ENCODE measurements at regions not wholly inside any gene's neighbourhood (a gene's known extent, or its start where the extent isn't known, plus 50 kb on each side); places are given as distances from the start of the nearest gene placed in this dataset.

- DNase-seq (ENCODE audit: low read depth, low spot score) (no peak), ATAC-seq (no peak)
- POLR2A ChIA-PET: no interaction called here
- no peak overlapping the region for H3K4me3 ChIP-seq (ENCODE audit: low read depth in 2 of 2, low read length in 2 of 2)
- no peak overlapping the region for H3K27ac ChIP-seq (ENCODE audit: low read length)
- CTCF ChIA-PET: no interaction called here
- H3K4me1 ChIP-seq (ENCODE audit: control insufficient read depth, insufficient read depth, low read length): no peaks in the 10 kb centered on the region
- in situ Hi-C loops (cut with HindIII; ENCODE audit: low pct_unique_long_range_greater_than_20kb, low sequenced_read_pairs) (no loop called here), intact Hi-C loops (cut with micrococcal nuclease; ENCODE audit: unreplicated experiment) (no loop called here)
- TF ChIP-seq TCF7L2 (IDR thresholded peaks at IDR 0.05; ENCODE audit: low read depth, low read length) (no peak), SIN3A (IDR thresholded peaks at IDR 0.05; ENCODE audit: borderline replicate concordance, insufficient read depth, low read depth, low read length) (no peak), CTCF (IDR thresholded peaks at IDR 0.05) (no peak), POLR2AphosphoS5 (IDR thresholded peaks at IDR 0.05; ENCODE audit: low read depth, low read length) (no peak), REST (IDR thresholded peaks at IDR 0.05; ENCODE audit: insufficient read depth in 1 of 2, low read depth in 2 of 2, low read length in 1 of 2) (no peak)
- BruUV-seq (replicated peaks): no TSS peak
- H3K9me3 ChIP-seq (ENCODE audit: control insufficient read depth, insufficient read depth, low read depth, low read length): no peaks in the 10 kb centered on the region
- H3K36me3 ChIP-seq (ENCODE audit: control insufficient read depth, insufficient read depth, low read length): no peaks in the 10 kb centered on the region
- H3K27me3 ChIP-seq (ENCODE audit: control insufficient read depth, insufficient read depth, low read length): no peaks in the 10 kb centered on the region
These were observed 72.0 kb upstream of the API5 start for GRCh38 chr11:43239791-43240190.

GRCh38 chr11:43242401-43242800 is 69.4 kb upstream of the API5 start:
- BruUV-seq (replicated peaks): no TSS peak
- no peak overlapping the region for H3K27ac ChIP-seq (ENCODE audit: low read length)
- POLR2A ChIA-PET: no interaction called here
- no peaks in the 10 kb centered on the region for H3K9me3 ChIP-seq (ENCODE audit: control insufficient read depth, insufficient read depth, low read depth, low read length)
- DNase-seq (ENCODE audit: low read depth, low spot score) (no peak), ATAC-seq (no peak)
- no peak for TF ChIP-seq REST (IDR thresholded peaks at IDR 0.05; ENCODE audit: insufficient read depth in 1 of 2, low read depth in 2 of 2, low read length in 1 of 2)
- no peak for TF ChIP-seq CTCF (IDR thresholded peaks at IDR 0.05)
- TF ChIP-seq TCF7L2 (IDR thresholded peaks at IDR 0.05; ENCODE audit: low read depth, low read length): no peak
- TF ChIP-seq POLR2AphosphoS5 (IDR thresholded peaks at IDR 0.05; ENCODE audit: low read depth, low read length): no peak
- TF ChIP-seq SIN3A (IDR thresholded peaks at IDR 0.05; ENCODE audit: borderline replicate concordance, insufficient read depth, low read depth, low read length): no peak
- in situ Hi-C loops (cut with HindIII; ENCODE audit: low pct_unique_long_range_greater_than_20kb, low sequenced_read_pairs): no loop called here
- H3K4me3 ChIP-seq (ENCODE audit: low read depth in 2 of 2, low read length in 2 of 2): no peak overlapping the region
- intact Hi-C loops (cut with micrococcal nuclease; ENCODE audit: unreplicated experiment): no loop called here
- no peaks in the 10 kb centered on the region for H3K27me3 ChIP-seq (ENCODE audit: control insufficient read depth, insufficient read depth, low read length)
- no peaks in the 10 kb centered on the region for H3K36me3 ChIP-seq (ENCODE audit: control insufficient read depth, insufficient read depth, low read length)
- CTCF ChIA-PET: no interaction called here
- H3K4me1 ChIP-seq (ENCODE audit: control insufficient read depth, insufficient read depth, low read length): no peaks in the 10 kb centered on the region

Data from Panc1 (cell line).